ENCODE measurements at regions not wholly inside any gene's neighbourhood (a gene's known extent, or its start where the extent isn't known, plus 50 kb on each side); places are given as distances from the start of the nearest gene placed in this dataset.

DNA sequence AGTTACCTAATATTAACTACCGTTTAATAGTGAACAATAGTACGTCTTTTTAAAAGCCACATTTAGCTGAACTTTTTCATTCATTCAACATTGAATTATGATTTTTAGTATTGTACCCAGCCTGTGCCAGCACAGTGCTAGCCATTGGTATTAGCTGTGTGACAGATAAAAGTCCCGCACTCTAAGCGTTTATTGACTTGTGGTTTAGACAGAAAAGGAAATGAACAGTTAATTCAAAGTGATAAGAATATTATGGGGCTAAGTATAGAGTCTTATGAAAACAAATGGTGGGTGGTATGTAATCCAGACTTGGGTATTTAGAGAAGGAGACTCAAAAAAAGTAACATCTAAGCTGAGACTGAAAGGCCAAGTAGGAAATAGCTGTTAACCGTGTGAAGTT is 202.3 kb downstream of the RPS12 start:
- Histone ChIP-seq H3K27me3 (replicated peaks in 1 of 4; ENCODE audit: control insufficient read depth in 3 of 4, extremely low read depth in 1 of 4, insufficient read depth in 3 of 4, low read length in 3 of 4) (no peaks in the 10 kb centered on the region), H4K5ac (ENCODE audit: insufficient read length, low read depth, low read length) (no peak overlapping the region), H2AK5ac (ENCODE audit: low read depth, low read length) (no peak overlapping the region), H3K9me3 (ENCODE audit: insufficient read depth in 2 of 2, low read depth in 1 of 2, low read length in 1 of 2) (no peaks in the 10 kb centered on the region), H3K23me2 (ENCODE audit: low read depth, low read length) (no peaks in the 10 kb centered on the region), H3K4me3 (ENCODE audit: extremely low read depth in 1 of 4, insufficient read depth in 2 of 4, low read depth in 3 of 4, low read length in 4 of 4) (no peak overlapping the region), H2BK20ac (ENCODE audit: low read length) (no peak overlapping the region), H3K79me1 (ENCODE audit: low read depth, low read length) (no peaks in the 10 kb centered on the region), H2BK12ac (ENCODE audit: low read depth, low read length) (no peak overlapping the region), H3K4me2 (ENCODE audit: insufficient read depth in 1 of 2, low read depth in 2 of 2, low read length in 2 of 2) (no peak overlapping the region), H2BK5ac (ENCODE audit: low read depth, low read length) (no peak overlapping the region), H3K56ac (replicated peaks; ENCODE audit: insufficient read length, low read depth, low read length) (no peak overlapping the region), H3K4ac (replicated peaks; ENCODE audit: insufficient read length, low read depth, low read length) (no peak overlapping the region), H3K23ac (ENCODE audit: insufficient read length) (no peak overlapping the region), H4K20me1 (replicated peaks in 1 of 2; ENCODE audit: control insufficient read depth in 1 of 2, insufficient read depth in 2 of 2, low read length in 2 of 2) (no peaks in the 10 kb centered on the region), H3K18ac (ENCODE audit: extremely low read depth, low read length) (no peak overlapping the region), H2BK120ac (replicated peaks; ENCODE audit: low read depth, low read length) (no peak overlapping the region), H2AFZ (ENCODE audit: low read length) (no peak overlapping the region), H4K8ac (ENCODE audit: extremely low read depth, insufficient read depth, low read length) (no peak overlapping the region), H2BK15ac (ENCODE audit: low read length) (no peak overlapping the region), H3K14ac (ENCODE audit: insufficient read length) (no peak overlapping the region), H3K9ac (replicated peaks in 1 of 4; ENCODE audit: extremely low read depth in 1 of 4, low read depth in 3 of 4, low read length in 3 of 4) (no peak overlapping the region), H4K91ac (replicated peaks; ENCODE audit: insufficient read length, low read length) (no peak overlapping the region), H3K79me2 (ENCODE audit: control insufficient read depth in 1 of 2, insufficient read depth in 2 of 2, low read length in 2 of 2) (no peaks in the 10 kb centered on the region), H3K36me3 (ENCODE audit: control insufficient read depth in 2 of 4, insufficient read depth in 4 of 4, low read length in 3 of 4) (no peaks in the 10 kb centered on the region), H3K27ac (ENCODE audit: low read depth, low read length) (no peak overlapping the region), H3K4me1 (replicated peaks in 1 of 4; ENCODE audit: control insufficient read depth in 3 of 4, insufficient read depth in 4 of 4, low read length in 3 of 4) (no peaks in the 10 kb centered on the region)
- DNase-seq (ENCODE audit: low read depth in 1 of 2, low spot score in 2 of 2) (no peak), FAIRE-seq (no peak)
- ChIA-PET POLR2A (ENCODE audit: partially characterized antibody) (no interaction called here), CTCF (ENCODE audit: partially characterized antibody) (interaction anchor here (1.0 to 1.1 kb wide), 3 partner anchors 24 to 237 kb away, joined by 3 read pairs; no protein-coding TSS in a partner anchor)
- no peak for TF ChIP-seq NANOG (IDR thresholded peaks at IDR 0.05; ENCODE audit: insufficient read depth, low read depth, low read length, poor library complexity, severe bottlenecking)
- WGBS, 2 experiments (ENCODE audit: extremely low coverage in 1 of 2, insufficient coverage in 1 of 2, insufficient read length in 1 of 2, insufficient replicate concordance in 2 of 2, low coverage in 1 of 2, low lambda C conversion rate in 2 of 2, missing lambda C conversion rate in 1 of 2) = 95% methylated on average over 5 of the region's 5 CpGs; no CpG with 5 or more reads in 1 of the 2 experiments

All from H1 (cell line).